B cell (primary cell): ENCODE measurements at regions not wholly inside any gene's neighbourhood (a gene's known extent, or its start where the extent isn't known, plus 50 kb on each side); places are given as distances from the start of the nearest gene placed in this dataset.

Experiments
- ATAC-seq: fragments of 200-7000 bp; cut with Tn5 transposase; one replicate; pipeline ENCODE4 v1.10.0; 2021; ENCODE audit warnings: low read depth, mild to moderate bottlenecking, moderate number of reproducible peaks, moderate library complexity
- CTCF ChIA-PET: fragments of 350-600 bp; sonication (Branson Sonifier 250); formaldehyde crosslinking; loops from one replicate; lab custom pipeline; 2021; ENCODE audit warnings: antibody characterized with exemption, inconsistent platforms; lab: Charles Lee
- POLR2A ChIA-PET: fragments of 350-600 bp; sonication (Branson Sonifier 250); formaldehyde crosslinking; loops from one replicate; lab custom pipeline; 2021; ENCODE audit warnings: antibody characterized with exemption; lab: Charles Lee
- DNase-seq: peaks from one replicate; pipeline ENCODE4 v3.0.0; 2013
- H2AFZ ChIP-seq: 2 replicates; pipeline ENCODE4 v1.6.1; 2012; ENCODE audit warnings: mild to moderate bottlenecking, low read depth, low read length; ENCODE audit not compliant: insufficient read depth, poor library complexity, severe bottlenecking
- H3K27ac ChIP-seq, 2 donors: 1 replicate in 1 of 2; 2 replicates in 1 of 2; pipeline ENCODE4 v1.5.1; 2012 to 2013; ENCODE audit warnings: low read length in 2 of 2, mild to moderate bottlenecking in 2 of 2, moderate library complexity in 1 of 2
- H3K27me3 ChIP-seq, 4 experiments: fragments of 200-600 bp in 1 of 4; sonication (generic) in 1 of 4; replicated peaks in 1 of 4; 1 replicate in 2 of 4; 2 replicates in 2 of 4; pipeline versions ENCODE4 v1.6.1 to v1.7.0; 2013 to 2016; ENCODE audit warnings: low read length in 3 of 4, mild to moderate bottlenecking in 2 of 4, mixed read lengths in 1 of 4, moderate library complexity in 1 of 4; ENCODE audit not compliant: insufficient read depth in 4 of 4, control insufficient read depth in 3 of 4; ENCODE audit errors: control extremely low read depth in 1 of 4
- H3K36me3 ChIP-seq, 2 experiments: replicated peaks in 1 of 2; 1 replicate in 1 of 2; 2 replicates in 1 of 2; pipeline versions ENCODE4 v1.6.1 to v1.7.1; 2013; ENCODE audit warnings: low read length in 1 of 2; ENCODE audit not compliant: insufficient read depth in 2 of 2, control insufficient read depth in 1 of 2; ENCODE audit errors: control extremely low read depth in 1 of 2, extremely low read depth in 1 of 2
- H3K4me1 ChIP-seq, 2 donors: fragments of 200-600 bp in 1 of 2; sonication (generic) in 1 of 2; 1 replicate in 1 of 2; 2 replicates in 1 of 2; pipeline versions ENCODE4 v1.5.1 to v1.6.1; 2013 to 2017; ENCODE audit warnings: low read length in 2 of 2; ENCODE audit not compliant: control insufficient read depth in 2 of 2, insufficient read depth in 2 of 2
- H3K4me2 ChIP-seq: replicated peaks from 2 replicates; pipeline ENCODE3; 2012; ENCODE audit warnings: mild to moderate bottlenecking, low read depth, low read length; ENCODE audit not compliant: poor library complexity, severe bottlenecking
- H3K4me3 ChIP-seq, 5 experiments: fragments of 200-600 bp in 1 of 5; sonication (generic) in 1 of 5; 1 replicate in 3 of 5; 2 replicates in 2 of 5; pipeline versions ENCODE4 v1.5.1 to v1.7.0; 2011 to 2016; ENCODE audit warnings: low read length in 4 of 5, mild to moderate bottlenecking in 4 of 5, low read depth in 2 of 5, control low read depth in 1 of 5, moderate library complexity in 1 of 5; ENCODE audit not compliant: insufficient read depth in 1 of 5; ENCODE audit errors: control extremely low read depth in 1 of 5, extremely low read depth in 1 of 5
- H3K79me2 ChIP-seq: fragments of 200-600 bp; sonication (generic); one replicate; pipeline ENCODE4 v1.6.0; 2016; ENCODE audit warnings: low read length; ENCODE audit not compliant: control insufficient read depth, insufficient read depth
- H3K9ac ChIP-seq: fragments of 200-600 bp; sonication (generic); 2 replicates; pipeline ENCODE4 v1.6.1; 2017; ENCODE audit warnings: mild to moderate bottlenecking, low read length, moderate library complexity
- H3K9me3 ChIP-seq, 3 donors: one replicate each; pipeline versions ENCODE4 v1.6.1 to v1.7.1; 2013; ENCODE audit warnings: low read length in 2 of 3; ENCODE audit not compliant: control insufficient read depth in 2 of 3, insufficient read depth in 1 of 3; ENCODE audit errors: control extremely low read depth in 1 of 3
- H4K20me1 ChIP-seq: 2 replicates; pipeline ENCODE4 v1.6.0; 2012; ENCODE audit warnings: mild to moderate bottlenecking, low read length; ENCODE audit not compliant: insufficient read depth, control insufficient read depth, poor library complexity, severe bottlenecking
- H3K27ac Mint-ChIP-seq: one replicate; pipeline ENCODE4 v1.8.0; 2021; ENCODE audit warnings: mixed read lengths
- H3K27me3 Mint-ChIP-seq: one replicate; pipeline ENCODE4 v1.8.0; 2021; ENCODE audit warnings: mixed read lengths
- H3K4me1 Mint-ChIP-seq: one replicate; pipeline ENCODE4 v1.8.0; 2021; ENCODE audit warnings: mixed read lengths
- H3K4me3 Mint-ChIP-seq: one replicate; pipeline ENCODE4 v1.8.0; 2021; ENCODE audit warnings: mixed read lengths
- H3K9me3 Mint-ChIP-seq: one replicate; pipeline ENCODE4 v1.8.0; 2022; ENCODE audit warnings: mixed read lengths; ENCODE audit not compliant: insufficient read depth
- EZH2 ChIP-seq: IDR thresholded peaks from 2 replicates; pipeline ENCODE4 v1.6.1; 2012; ENCODE audit warnings: borderline replicate concordance, low read depth, mild to moderate bottlenecking, moderate library complexity, low read length; ENCODE audit not compliant: insufficient read depth, poor library complexity, severe bottlenecking
- WGBS: methylation state at CpG from one replicate; pipeline ENCODE4 v1.1.5; 2013; ENCODE audit warnings: missing lambda C conversion rate; ENCODE audit not compliant: insufficient coverage; 5-methylcytosine and 5-hydroxymethylcytosine counted together
- intact Hi-C: fragments of 100-400 bp; cut with micrococcal nuclease; formaldehyde crosslinking; loops from one replicate; pipeline ENCODE4 v1.10.0; 2022
- TF ChIP-seq, protein P1 (sequence below): fragments of 200-600 bp; IDR thresholded peaks from one replicate; pipeline ENCODE4 v1.8.0; 2022; ENCODE audit warnings: antibody characterized with exemption, mild to moderate bottlenecking

DNA sequence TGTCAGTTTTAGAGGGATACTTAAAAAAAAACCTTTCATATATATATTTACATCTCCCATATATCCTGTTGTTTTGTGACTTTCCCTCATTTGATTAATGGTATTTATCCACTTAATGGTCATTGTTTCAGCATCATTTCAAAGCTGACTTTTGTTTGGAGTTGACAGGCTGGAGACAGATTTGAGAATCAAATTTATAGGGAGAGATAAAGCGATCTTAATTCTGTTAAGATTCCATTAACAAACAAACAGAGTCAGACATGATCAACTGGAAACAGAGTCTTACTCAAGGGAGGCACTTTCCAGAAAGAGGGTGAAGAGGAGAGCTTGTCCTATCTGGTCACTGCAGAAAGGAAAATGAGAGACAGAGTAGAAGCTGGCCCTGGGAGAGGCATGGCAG is 283.4 kb downstream of the TTLL7 start:
- Histone ChIP-seq H3K27ac (no peak overlapping the region), H3K9ac (no peak overlapping the region), H3K4me2 (no peak overlapping the region), H2AFZ (no peak overlapping the region), H3K79me2 (no peaks in the 10 kb centered on the region), H3K4me1 (no peaks in the 10 kb centered on the region), H3K4me3 (no peak overlapping the region), H4K20me1 (no peaks in the 10 kb centered on the region), H3K36me3 (no peaks in the 10 kb centered on the region), H3K9me3 (no peaks in the 10 kb centered on the region), H3K27me3 (no peaks in the 10 kb centered on the region)
- Mint-ChIP-seq H3K9me3 (no peaks in the 10 kb centered on the region), H3K27ac (no peak overlapping the region), H3K4me1 (no peaks in the 10 kb centered on the region), H3K27me3 (no peaks in the 10 kb centered on the region), H3K4me3 (no peak overlapping the region)
- ATAC-seq, result no peak
- DNase-seq, result no peak
- TF ChIP-seq, protein P1, sequence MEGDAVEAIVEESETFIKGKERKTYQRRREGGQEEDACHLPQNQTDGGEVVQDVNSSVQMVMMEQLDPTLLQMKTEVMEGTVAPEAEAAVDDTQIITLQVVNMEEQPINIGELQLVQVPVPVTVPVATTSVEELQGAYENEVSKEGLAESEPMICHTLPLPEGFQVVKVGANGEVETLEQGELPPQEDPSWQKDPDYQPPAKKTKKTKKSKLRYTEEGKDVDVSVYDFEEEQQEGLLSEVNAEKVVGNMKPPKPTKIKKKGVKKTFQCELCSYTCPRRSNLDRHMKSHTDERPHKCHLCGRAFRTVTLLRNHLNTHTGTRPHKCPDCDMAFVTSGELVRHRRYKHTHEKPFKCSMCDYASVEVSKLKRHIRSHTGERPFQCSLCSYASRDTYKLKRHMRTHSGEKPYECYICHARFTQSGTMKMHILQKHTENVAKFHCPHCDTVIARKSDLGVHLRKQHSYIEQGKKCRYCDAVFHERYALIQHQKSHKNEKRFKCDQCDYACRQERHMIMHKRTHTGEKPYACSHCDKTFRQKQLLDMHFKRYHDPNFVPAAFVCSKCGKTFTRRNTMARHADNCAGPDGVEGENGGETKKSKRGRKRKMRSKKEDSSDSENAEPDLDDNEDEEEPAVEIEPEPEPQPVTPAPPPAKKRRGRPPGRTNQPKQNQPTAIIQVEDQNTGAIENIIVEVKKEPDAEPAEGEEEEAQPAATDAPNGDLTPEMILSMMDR, result no peak
- TF ChIP-seq EZH2, result no peak
- POLR2A ChIA-PET, result no interaction called here
- intact Hi-C loops, result no loop called here
- no CpG with 5 or more reads among the region's 1 CpG for WGBS
- CTCF ChIA-PET, result no interaction called here

DNA sequence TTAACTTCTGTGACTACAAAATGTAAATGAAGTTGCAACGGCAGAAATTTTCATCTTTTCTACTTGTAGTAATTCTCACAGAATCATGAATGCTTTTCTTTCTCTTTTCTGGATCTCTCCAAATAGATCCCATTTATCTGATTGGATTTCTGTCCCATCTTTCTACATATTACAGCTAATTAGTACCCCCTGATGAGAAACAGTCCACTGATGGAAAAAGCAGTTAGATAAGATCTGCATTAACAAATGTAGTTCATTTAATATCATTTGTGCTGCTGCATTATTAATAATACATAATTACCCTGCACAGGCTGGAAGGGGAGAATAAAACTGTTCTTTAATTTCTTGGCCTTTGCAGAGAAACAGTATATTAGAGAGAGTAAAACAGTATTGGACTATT is 289.3 kb downstream of the TTLL7 start:
- WGBS, result 100% methylated on average over 1 of the region's 1 CpG
- no peak overlapping the region for H3K9ac ChIP-seq
- Mint-ChIP-seq H3K27me3 (no peaks in the 10 kb centered on the region), H3K4me1 (no peaks in the 10 kb centered on the region), H3K4me3 (no peak overlapping the region), H3K27ac (no peak overlapping the region), H3K9me3 (no peaks in the 10 kb centered on the region)
- H3K79me2 ChIP-seq, result no peaks in the 10 kb centered on the region
- H3K27ac ChIP-seq, result no peak overlapping the region
- H3K36me3 ChIP-seq, result no peaks in the 10 kb centered on the region
- H4K20me1 ChIP-seq, result no peaks in the 10 kb centered on the region
- intact Hi-C loops, result no loop called here
- DNase-seq, result no peak
- no peak overlapping the region for H3K4me3 ChIP-seq
- TF ChIP-seq, protein P1, result no peak
- TF ChIP-seq EZH2, result no peak
- no peaks in the 10 kb centered on the region for H3K27me3 ChIP-seq
- H2AFZ ChIP-seq, result no peak overlapping the region
- ATAC-seq, result no peak
- ChIA-PET POLR2A (no interaction called here), CTCF (no interaction called here)
- H3K9me3 ChIP-seq, result no peaks in the 10 kb centered on the region
- no peaks in the 10 kb centered on the region for H3K4me1 ChIP-seq
- no peak overlapping the region for H3K4me2 ChIP-seq
